Neuronal stem cell (in vitro differentiated cells): ENCODE measurements at regions not wholly inside any gene's neighbourhood (a gene's known extent, or its start where the extent isn't known, plus 50 kb on each side); places are given as distances from the start of the nearest gene placed in this dataset.

Source experiments
- DNase-seq: peaks from one replicate; pipeline ENCODE4 v3.0.0-alpha.2; 2013; ENCODE audit warnings: low spot score
- H2AFZ ChIP-seq: one replicate; pipeline ENCODE4 v1.6.1; 2013; ENCODE audit warnings: mild to moderate bottlenecking, low read length, inconsistent platforms
- H2AK5ac ChIP-seq: 2 replicates; pipeline ENCODE4 v1.6.1; 2013; ENCODE audit warnings: low read depth, mild to moderate bottlenecking, inconsistent platforms, low read length, moderate library complexity, mixed read lengths
- H2BK120ac ChIP-seq: 2 replicates; pipeline ENCODE4 v1.6.1; 2013; ENCODE audit warnings: low read depth, mild to moderate bottlenecking, inconsistent platforms, low read length, moderate library complexity, mixed read lengths
- H2BK12ac ChIP-seq: one replicate; pipeline ENCODE4 v1.6.1; 2013; ENCODE audit warnings: low read length, inconsistent platforms
- H2BK15ac ChIP-seq: 2 replicates; pipeline ENCODE4 v1.6.1; 2013; ENCODE audit warnings: mild to moderate bottlenecking, low read length, inconsistent platforms, mixed read lengths
- H2BK5ac ChIP-seq: one replicate; pipeline ENCODE4 v1.6.1; 2013; ENCODE audit warnings: inconsistent platforms, mild to moderate bottlenecking, low read length, moderate library complexity
- H3K14ac ChIP-seq: one replicate; pipeline ENCODE4 v1.6.1; 2013; ENCODE audit warnings: low read length, inconsistent platforms
- H3K18ac ChIP-seq: 2 replicates; pipeline ENCODE4 v1.6.1; 2013; ENCODE audit warnings: low read length, inconsistent platforms
- H3K23ac ChIP-seq: 2 replicates; pipeline ENCODE4 v1.6.1; 2013; ENCODE audit warnings: low read depth, mild to moderate bottlenecking, mixed read lengths, low read length, inconsistent platforms; ENCODE audit not compliant: poor library complexity
- H3K27ac ChIP-seq: replicated peaks from 3 replicates; pipeline ENCODE4 v1.5.1; 2013; ENCODE audit warnings: low read length, inconsistent platforms
- H3K27me3 ChIP-seq, 3 experiments: 2 replicates each; pipeline ENCODE4 v1.6.1; 2013; ENCODE audit warnings: low read length in 3 of 3, mild to moderate bottlenecking in 2 of 3, inconsistent platforms in 1 of 3, low read depth in 1 of 3, mixed read lengths in 1 of 3, moderate library complexity in 1 of 3; ENCODE audit not compliant: control insufficient read depth in 3 of 3, insufficient read depth in 3 of 3
- H3K36me3 ChIP-seq, 2 donors: replicated peaks in 1 of 2; 2 replicates each; pipeline ENCODE4 v1.6.1; 2013; ENCODE audit warnings: low read length in 2 of 2; ENCODE audit not compliant: control insufficient read depth in 2 of 2, insufficient read depth in 2 of 2
- H3K4ac ChIP-seq: 2 replicates; pipeline ENCODE4 v1.6.1; 2013; ENCODE audit warnings: inconsistent platforms, mild to moderate bottlenecking, low read length, moderate library complexity
- H3K4me1 ChIP-seq, 2 donors: 1 replicate in 1 of 2; 2 replicates in 1 of 2; pipeline ENCODE4 v1.6.1; 2013; ENCODE audit warnings: low read length in 2 of 2, low read depth in 1 of 2; ENCODE audit not compliant: control insufficient read depth in 2 of 2, insufficient read depth in 1 of 2
- H3K4me2 ChIP-seq: one replicate; pipeline ENCODE4 v1.6.1; 2013; ENCODE audit warnings: mild to moderate bottlenecking, low read length, inconsistent platforms; ENCODE audit not compliant: insufficient read depth, poor library complexity, severe bottlenecking
- H3K4me3 ChIP-seq, 2 donors: 2 replicates each; pipeline ENCODE4 v1.5.1; 2013; ENCODE audit warnings: low read length in 2 of 2, mild to moderate bottlenecking in 2 of 2, inconsistent platforms in 1 of 2, moderate library complexity in 1 of 2
- H3K79me1 ChIP-seq: one replicate; pipeline ENCODE4 v1.6.1; 2013; ENCODE audit warnings: low read depth, mild to moderate bottlenecking, inconsistent platforms, low read length, moderate library complexity
- H3K9ac ChIP-seq: one replicate; pipeline ENCODE4 v1.6.1; 2013; ENCODE audit warnings: mild to moderate bottlenecking, low read depth, low read length, inconsistent platforms; ENCODE audit not compliant: poor library complexity
- H3K9me3 ChIP-seq, 2 donors: replicated peaks in 1 of 2; 2 replicates each; pipeline versions ENCODE3 to v1.6.1; 2013; ENCODE audit warnings: low read length in 2 of 2, mild to moderate bottlenecking in 2 of 2, inconsistent platforms in 1 of 2, low read depth in 1 of 2, mixed read lengths in 1 of 2, moderate library complexity in 1 of 2; ENCODE audit not compliant: control insufficient read depth in 2 of 2, insufficient read depth in 1 of 2
- H4K8ac ChIP-seq: one replicate; pipeline ENCODE4 v1.6.1; 2013; ENCODE audit warnings: low read depth, mild to moderate bottlenecking, inconsistent platforms, low read length, moderate library complexity
- H4K91ac ChIP-seq: one replicate; pipeline ENCODE4 v1.6.1; 2013; ENCODE audit warnings: low read length, low read depth, mild to moderate bottlenecking, inconsistent platforms; ENCODE audit not compliant: poor library complexity
- WGBS, 2 donors: extraction: QIAGEN DNeasy Blood & Tissue Kit; methylation state at CpG; one replicate each; pipeline ENCODE4 v1.1.7; 2013; ENCODE audit warnings: missing lambda C conversion rate in 2 of 2, mixed read lengths in 1 of 2; ENCODE audit not compliant: insufficient read length in 2 of 2, insufficient replicate concordance in 1 of 2; ENCODE audit errors: extremely low coverage in 2 of 2; 5-methylcytosine and 5-hydroxymethylcytosine counted together

- no peak overlapping the region for H2BK12ac ChIP-seq
- H3K79me1 ChIP-seq: no peaks in the 10 kb centered on the region
- no peak overlapping the region for H3K4me3 ChIP-seq
- no peaks in the 10 kb centered on the region for H3K4me1 ChIP-seq
- H3K4me2 ChIP-seq: no peak overlapping the region
- H2BK120ac ChIP-seq: no peak overlapping the region
- no peak overlapping the region for H3K4ac ChIP-seq
- H3K27ac ChIP-seq: no peak overlapping the region
- no peak overlapping the region for H3K23ac ChIP-seq
- no peak overlapping the region for H4K91ac ChIP-seq
- DNase-seq: no peak
- H3K36me3 ChIP-seq: no peaks in the 10 kb centered on the region
- no peak overlapping the region for H3K9ac ChIP-seq
- H3K14ac ChIP-seq: no peak overlapping the region
- H2BK5ac ChIP-seq: no peak overlapping the region
- no peak overlapping the region for H2AFZ ChIP-seq
- H3K18ac ChIP-seq: no peak overlapping the region
- no peaks in the 10 kb centered on the region for H3K9me3 ChIP-seq
- H4K8ac ChIP-seq: no peak overlapping the region
- no peak overlapping the region for H2BK15ac ChIP-seq
- H2AK5ac ChIP-seq: no peak overlapping the region
- no peaks in the 10 kb centered on the region for H3K27me3 ChIP-seq
Observed at GRCh38 chr6:86045038-86045437, 402.4 kb upstream of the SYNCRIP start.

GRCh38 chr6:86042214-86042613 lies 399.5 kb upstream of the SYNCRIP start:
- Histone ChIP-seq H3K9ac (no peak overlapping the region), H3K27ac (no peak overlapping the region), H2BK120ac (no peak overlapping the region), H3K4ac (no peak overlapping the region), H3K18ac (no peak overlapping the region), H2AK5ac (no peak overlapping the region), H3K9me3 (no peaks in the 10 kb centered on the region), H2BK15ac (no peak overlapping the region), H3K4me1 (no peaks in the 10 kb centered on the region), H4K8ac (no peak overlapping the region), H4K91ac (no peak overlapping the region), H2AFZ (no peak overlapping the region), H3K4me3 (no peak overlapping the region), H2BK5ac (no peak overlapping the region), H2BK12ac (no peak overlapping the region), H3K36me3 (no peaks in the 10 kb centered on the region), H3K23ac (no peak overlapping the region), H3K14ac (no peak overlapping the region), H3K27me3 (no peaks in the 10 kb centered on the region), H3K4me2 (no peak overlapping the region), H3K79me1 (no peaks in the 10 kb centered on the region)
- DNase-seq: no peak

DNA sequence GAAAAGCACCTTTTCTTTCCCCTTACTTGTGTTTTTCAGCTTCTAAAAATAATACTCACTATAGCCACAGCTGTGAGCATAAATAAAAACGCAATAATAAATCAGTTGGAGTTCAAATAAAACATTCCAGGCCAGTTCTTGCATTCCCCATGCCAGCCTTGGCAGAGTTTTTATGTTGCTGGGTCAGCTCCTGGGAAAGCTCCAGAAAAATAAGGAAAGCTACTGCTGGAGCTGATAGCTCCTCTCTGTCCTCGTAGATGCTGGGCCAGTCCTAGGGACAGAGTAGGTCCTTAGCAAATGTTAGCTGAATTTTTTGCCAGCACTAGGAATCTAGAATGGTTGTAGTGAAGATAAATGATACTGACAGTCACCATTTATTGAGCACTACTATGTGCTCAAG lies 389.0 kb upstream of the SYNCRIP start:
- Histone ChIP-seq H2BK12ac (no peak overlapping the region), H2AK5ac (no peak overlapping the region), H3K36me3 (no peaks in the 10 kb centered on the region), H3K14ac (no peak overlapping the region), H3K9ac (no peak overlapping the region), H3K4me1 (no peaks in the 10 kb centered on the region), H2BK15ac (no peak overlapping the region), H3K27ac (no peak overlapping the region), H4K8ac (no peak overlapping the region), H2BK5ac (no peak overlapping the region), H3K23ac (no peak overlapping the region), H3K4me3 (no peak overlapping the region), H4K91ac (no peak overlapping the region), H3K4me2 (no peak overlapping the region), H2AFZ (no peak overlapping the region), H3K79me1 (no peaks in the 10 kb centered on the region), H3K27me3 (no peaks in the 10 kb centered on the region), H3K9me3 (no peaks in the 10 kb centered on the region), H3K4ac (no peak overlapping the region), H2BK120ac (no peak overlapping the region), H3K18ac (no peak overlapping the region)
- DNase-seq: no peak
- WGBS, 2 donors: no CpG with 5 or more reads among the region's 2 CpGs

- DNase-seq: no peak
Observed at GRCh38 chr6:86030875-86031274, 388.2 kb upstream of the SYNCRIP start.

More at GRCh38 chr6:86030875-86031274, 388.2 kb upstream of the SYNCRIP start:
- Histone ChIP-seq H3K4ac (no peak overlapping the region), H2BK12ac (no peak overlapping the region), H3K18ac (no peak overlapping the region), H3K27me3 (no peaks in the 10 kb centered on the region), H3K9ac (no peak overlapping the region), H3K79me1 (no peaks in the 10 kb centered on the region), H2BK120ac (no peak overlapping the region), H2AFZ (no peak overlapping the region), H2AK5ac (no peak overlapping the region), H3K36me3 (no peaks in the 10 kb centered on the region), H4K8ac (no peak overlapping the region), H3K14ac (no peak overlapping the region), H3K27ac (no peak overlapping the region), H4K91ac (no peak overlapping the region), H3K4me2 (no peak overlapping the region), H3K4me1 (no peaks in the 10 kb centered on the region), H2BK5ac (no peak overlapping the region), H2BK15ac (no peak overlapping the region), H3K23ac (no peak overlapping the region), H3K9me3 (no peaks in the 10 kb centered on the region), H3K4me3 (no peak overlapping the region)
- WGBS, 2 donors: no CpG with 5 or more reads among the region's 3 CpGs
